ENCODE measurements at regions not wholly inside any gene's neighbourhood (a gene's known extent, or its start where the extent isn't known, plus 50 kb on each side); places are given as distances from the start of the nearest gene placed in this dataset.

DNA sequence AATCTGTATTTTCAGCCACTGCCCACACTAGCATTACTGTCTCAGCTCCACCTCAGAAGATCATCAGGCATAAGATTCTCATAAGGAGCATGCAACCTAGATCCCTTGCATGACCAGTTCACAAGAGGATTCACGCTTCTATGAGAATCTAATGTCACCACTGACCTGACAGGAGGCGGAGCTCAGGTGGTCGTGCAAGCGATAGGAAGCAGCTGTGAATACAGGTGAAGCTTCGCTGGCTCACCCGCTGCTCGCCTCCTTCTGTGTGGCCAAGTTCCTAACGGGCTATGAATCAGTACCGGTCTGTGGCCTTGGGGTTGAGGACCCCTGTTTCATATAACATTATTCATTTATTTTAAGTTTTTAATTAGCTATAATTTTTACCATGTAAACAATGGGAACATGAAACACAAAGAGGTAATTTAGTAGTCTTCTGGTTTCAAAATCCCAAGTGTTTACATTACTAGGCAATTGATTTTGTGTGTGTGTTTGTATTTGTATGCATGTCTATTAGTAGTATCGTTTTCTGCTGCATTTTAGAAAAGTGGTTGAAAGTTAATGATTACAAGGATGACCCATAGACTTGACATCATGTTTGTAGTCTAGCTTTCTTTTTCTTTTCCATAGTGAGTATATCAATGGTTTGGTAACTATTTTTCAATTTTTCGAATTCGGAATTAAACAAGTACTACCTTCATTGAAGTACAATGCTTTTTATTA, 159.4 kb downstream of the TENT4A start:
- no peak for DNase-seq (ENCODE audit: low spot score)

DNA sequence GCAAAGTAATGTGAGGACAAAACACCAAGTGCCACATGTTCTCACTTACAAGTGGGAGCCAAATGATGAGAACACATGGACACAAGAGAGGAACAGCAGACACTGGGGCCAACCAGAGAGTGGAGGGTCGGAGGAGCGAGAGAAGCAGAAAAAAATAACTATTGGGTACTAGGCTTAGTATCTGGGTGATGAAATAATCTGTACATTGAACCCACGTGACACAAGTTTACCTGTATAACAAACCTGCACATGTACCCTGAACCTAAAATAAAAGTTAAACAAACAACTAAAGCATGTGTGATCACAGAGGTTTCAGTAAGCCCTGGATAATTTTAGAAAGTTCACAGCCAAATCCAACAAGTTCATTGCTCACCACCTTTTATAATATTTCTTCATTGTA, 160.1 kb downstream of the TENT4A start:
- DNase-seq (ENCODE audit: low spot score): no peak

DNA sequence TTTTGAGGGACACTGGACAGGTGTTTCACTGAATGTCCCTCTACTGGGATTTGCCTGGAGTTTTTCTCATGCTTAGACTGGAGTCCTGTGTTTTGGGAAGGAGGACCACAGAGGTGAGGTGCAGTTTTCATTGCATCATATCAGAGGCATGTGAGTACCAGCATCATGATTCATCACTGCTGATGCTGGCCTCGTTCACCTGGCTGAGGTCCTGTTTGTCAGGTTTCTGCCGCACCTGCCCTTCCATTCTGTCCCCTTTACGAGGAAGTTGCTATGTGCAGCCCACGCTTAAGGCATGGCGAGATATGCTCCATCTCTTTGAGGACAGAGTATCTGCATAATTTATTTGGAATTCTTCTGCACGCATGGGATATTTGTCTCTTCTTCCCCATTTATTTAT, 162.1 kb downstream of the TENT4A start:
- peak; percentile 9 for DNase-seq (ENCODE audit: low spot score)

DNA sequence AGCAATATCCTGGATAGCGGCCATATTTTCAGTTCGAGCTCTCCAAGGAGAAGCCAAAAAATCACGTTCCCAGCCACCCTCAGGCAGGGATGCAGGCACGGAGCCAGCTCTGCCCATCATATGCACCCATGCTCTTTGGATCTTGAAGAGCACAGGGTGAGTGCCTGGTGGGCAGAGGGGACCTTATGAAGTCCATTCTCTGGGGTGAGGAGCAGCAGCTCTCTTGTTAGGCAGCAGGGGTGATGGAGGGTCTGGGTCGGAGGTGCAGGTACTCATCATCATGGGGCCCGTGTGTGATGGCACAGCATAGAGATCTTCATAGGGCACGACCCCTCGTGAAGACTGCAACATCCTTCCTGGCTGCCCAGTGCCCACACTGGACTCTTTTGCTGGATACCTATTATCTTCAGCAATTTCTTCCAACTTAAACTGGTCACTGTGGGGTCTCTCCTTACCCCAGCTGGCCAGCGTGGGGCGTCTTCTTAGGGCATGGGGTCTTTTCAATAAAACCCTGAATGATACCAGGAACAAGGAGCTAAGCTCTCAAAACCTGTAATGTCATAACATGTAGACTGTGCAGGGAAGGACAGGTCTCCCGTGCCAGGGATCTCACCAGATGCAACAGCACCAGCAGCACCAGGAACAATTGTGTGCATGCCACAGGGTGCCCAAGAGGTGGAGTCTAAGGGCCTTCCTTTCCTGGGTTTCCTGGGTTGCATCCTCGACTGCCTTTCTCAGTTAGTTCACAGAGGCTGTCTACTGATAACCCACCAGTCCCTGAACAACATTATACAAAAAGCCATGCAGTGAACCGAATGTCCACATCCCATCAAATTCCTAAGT, 165.0 kb downstream of the TENT4A start:
- no peak for DNase-seq (ENCODE audit: low spot score)

DNA sequence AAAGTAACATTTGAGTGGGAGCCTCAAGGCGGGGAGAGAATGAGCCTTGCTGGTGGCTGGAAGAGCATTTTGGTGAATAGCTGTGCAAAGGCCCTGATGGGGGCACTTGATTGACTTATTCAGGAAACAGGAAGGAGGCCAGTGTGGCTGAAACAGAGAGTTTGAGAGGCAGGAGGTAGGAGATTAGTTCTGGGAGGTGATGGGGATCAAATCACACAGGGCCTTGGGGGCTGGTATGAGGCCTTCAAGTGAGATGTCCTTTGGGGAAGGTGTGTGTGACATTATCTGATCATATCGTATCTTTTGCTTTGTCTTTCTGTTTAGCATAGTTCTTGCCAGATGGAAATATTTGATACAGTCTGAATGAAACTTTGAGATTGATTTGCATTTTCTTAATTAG, 172.3 kb downstream of the TENT4A start:
- no peak for DNase-seq (ENCODE audit: low spot score)

GRCh38 chr5:6886866-6887265, 173.6 kb downstream of the TENT4A start:
- DNase-seq (ENCODE audit: low spot score): no peak

DNA sequence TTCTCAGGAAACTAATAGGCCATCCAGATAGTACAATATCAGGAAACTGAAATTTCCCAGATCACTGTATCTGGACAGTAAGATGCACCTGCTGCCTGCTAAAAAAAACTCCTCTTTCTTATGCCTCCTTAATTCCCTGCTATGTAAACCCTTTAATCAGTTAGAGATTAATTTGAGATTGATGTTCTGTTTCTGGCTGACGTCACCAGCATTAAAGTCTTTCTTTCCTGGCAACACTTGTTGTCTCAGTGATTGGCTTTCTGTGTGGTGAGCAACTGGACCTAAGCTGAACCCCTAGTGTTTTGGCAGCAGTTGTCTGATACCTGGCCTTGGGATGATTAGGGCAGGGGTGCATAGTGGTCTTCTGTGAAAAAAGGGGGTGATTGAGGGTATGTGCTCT, 175.8 kb downstream of the TENT4A start:
- no peak for DNase-seq (ENCODE audit: low spot score)

DNA sequence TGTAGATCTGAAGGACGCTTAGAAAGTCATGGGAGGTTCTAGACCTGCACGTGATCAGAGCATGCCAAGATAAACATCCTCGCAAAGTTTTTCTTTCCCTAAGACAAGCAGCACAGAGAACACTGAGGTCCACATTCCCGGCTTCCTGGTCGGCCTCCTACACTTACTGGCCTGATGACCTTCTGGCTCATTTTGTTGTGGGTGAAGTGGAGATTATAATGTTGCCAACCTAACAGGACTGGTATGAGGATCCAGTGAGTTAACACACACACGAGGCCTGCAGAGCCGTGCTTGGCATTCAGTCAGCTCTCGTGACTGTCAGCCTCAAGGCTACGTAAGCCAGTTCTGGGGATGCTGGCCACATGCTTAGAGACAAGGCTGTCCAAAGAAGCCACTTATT, 186.0 kb downstream of the TENT4A start:
- no peak for DNase-seq (ENCODE audit: low spot score)

- DNase-seq (ENCODE audit: low spot score): peak; percentile 4
Observed at GRCh38 chr5:6900247-6901227, 187.3 kb downstream of the TENT4A start.

DNA sequence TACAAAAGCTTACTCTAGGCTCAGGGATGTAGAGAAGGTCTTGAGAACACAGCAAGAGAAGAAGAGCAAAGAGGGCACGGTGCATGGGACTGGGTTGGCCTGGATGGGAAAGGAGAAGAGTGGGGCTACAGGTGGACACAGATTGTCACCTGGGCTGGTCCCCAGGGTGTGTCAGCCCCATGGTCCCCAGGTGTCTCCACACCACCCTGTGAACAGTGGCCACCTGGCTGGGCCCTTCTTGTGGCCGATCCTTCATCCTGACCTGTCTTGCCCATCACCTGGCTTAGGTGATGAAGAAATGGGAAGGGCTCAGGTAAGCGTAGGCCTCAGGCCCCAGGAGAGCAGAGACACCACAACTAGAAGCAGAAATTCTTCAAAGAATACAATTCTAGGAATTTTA, 188.9 kb downstream of the TENT4A start:
- no peak for DNase-seq (ENCODE audit: low spot score)

DNA sequence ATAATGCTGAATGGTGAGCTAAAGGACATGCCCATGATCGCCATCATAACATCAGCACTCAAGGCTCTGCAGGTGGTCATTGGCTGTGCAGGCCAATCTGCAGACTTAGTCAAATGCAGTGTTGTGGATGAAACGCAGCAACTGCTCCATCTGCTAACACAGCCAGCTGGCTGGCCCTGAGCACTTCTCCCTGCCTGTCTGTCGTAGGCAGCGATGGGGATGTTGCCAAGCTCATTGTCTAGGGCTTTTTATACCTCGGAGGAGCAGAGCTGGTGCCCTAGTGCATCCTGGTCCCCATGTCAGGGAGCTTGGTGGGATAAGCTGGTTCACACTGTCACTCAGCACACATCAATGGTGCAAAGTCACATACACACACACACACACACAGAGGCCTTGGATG, 189.4 kb downstream of the TENT4A start:
- no peak for DNase-seq (ENCODE audit: low spot score)

DNA sequence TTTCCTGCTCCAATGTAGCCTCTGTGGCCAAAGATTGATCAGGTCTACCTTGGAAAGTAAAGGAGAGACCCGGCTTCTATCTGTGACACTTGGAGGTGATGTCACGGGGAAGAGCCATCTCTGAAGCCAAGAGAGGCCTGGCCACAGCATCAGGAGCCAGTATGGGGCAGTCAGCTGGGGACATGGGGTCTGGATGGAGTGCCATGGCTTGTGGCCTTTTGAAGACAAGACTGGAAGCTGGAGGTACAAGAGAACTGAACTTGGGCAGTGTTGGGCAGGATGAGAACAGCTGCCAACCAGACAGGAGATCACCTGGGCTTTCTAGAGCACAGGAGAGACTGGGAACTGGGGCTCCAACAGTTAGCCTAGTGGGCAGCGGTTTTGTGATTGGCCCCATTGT, 190.7 kb downstream of the TENT4A start:
- no peak for DNase-seq (ENCODE audit: low spot score)

- no peak for DNase-seq (ENCODE audit: low spot score)
Observed at GRCh38 chr5:6904860-6905259, 191.6 kb downstream of the TENT4A start.

- no peak for DNase-seq (ENCODE audit: low spot score)
Observed at GRCh38 chr5:6905423-6905822, 192.2 kb downstream of the TENT4A start.

GRCh38 chr5:6905883-6906282, 192.7 kb downstream of the TENT4A start:
- DNase-seq (ENCODE audit: low spot score): no peak

DNA sequence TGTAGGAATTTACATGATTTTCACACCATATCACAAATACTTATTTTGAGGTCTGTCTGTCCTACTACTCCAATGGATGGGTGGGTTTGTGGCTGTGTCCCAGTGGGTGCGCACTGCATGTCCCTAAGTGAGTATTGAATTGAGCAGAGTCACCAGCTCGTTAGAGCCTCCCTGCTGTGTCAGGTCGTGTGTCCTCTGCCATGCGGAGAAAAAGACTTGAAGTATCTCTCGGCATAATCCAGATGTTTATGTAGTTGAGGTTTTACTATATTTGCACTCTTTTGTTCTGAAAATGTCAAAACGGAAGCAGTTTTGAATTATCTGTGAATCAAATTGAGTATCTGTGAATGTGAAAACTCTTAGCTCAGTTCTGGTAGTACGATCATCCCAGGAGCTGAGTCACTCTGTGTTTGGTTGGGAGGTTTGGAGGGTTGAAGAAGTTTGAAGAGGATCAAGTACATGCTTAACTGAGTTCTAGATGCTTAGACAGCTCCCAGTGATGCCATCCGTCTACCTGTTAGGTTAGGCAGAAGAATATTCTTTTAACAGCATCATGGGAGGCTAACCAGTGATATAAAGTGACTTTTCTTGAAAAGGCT, 194.2 kb downstream of the TENT4A start:
- no peak for DNase-seq (ENCODE audit: low spot score)

GRCh38 chr5:6909901-6910300, 196.7 kb downstream of the TENT4A start:
- DNase-seq (ENCODE audit: low spot score): no peak

DNA sequence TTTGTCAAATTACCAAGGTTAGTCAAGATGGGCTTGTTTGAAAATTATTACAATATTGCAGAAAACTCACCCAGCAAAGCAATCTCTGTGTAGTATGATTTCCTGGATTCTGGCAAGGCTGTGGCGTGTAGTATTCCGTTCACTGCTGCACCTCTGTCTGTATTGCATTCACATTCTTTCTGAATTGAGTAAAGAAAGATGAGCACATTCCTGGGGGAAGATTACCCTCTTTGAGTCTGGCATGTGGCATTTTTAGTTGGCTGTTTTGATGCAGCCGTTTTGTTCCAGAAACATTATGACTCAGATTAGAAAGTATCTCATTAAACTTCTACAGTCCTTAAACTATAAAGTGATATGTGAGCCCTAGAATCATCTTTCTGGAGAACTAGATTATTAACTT, 197.7 kb downstream of the TENT4A start:
- no peak for DNase-seq (ENCODE audit: low spot score)

DNA sequence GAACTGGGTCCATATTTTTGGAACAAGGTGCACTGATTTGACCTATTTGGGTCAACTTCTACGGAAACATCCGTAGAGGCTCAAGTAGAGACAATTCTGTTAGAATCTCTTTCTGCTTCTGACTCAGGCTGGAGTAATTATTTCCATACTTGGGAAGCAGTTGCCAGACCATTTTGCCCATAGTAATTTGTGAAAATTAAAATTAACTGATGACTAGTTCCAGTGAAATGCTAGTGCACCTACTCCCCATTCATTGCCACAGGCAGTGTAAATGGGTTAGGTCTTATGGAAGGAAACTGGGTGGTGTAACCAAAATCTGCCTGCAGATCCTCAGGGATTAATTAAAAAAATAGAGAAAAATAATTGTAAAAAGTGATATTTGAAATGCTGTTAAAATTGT, 201.1 kb downstream of the TENT4A start:
- no peak for DNase-seq (ENCODE audit: low spot score)

- DNase-seq (ENCODE audit: low spot score): no peak
Observed at GRCh38 chr5:6915574-6915973, 202.3 kb downstream of the TENT4A start.

DNA sequence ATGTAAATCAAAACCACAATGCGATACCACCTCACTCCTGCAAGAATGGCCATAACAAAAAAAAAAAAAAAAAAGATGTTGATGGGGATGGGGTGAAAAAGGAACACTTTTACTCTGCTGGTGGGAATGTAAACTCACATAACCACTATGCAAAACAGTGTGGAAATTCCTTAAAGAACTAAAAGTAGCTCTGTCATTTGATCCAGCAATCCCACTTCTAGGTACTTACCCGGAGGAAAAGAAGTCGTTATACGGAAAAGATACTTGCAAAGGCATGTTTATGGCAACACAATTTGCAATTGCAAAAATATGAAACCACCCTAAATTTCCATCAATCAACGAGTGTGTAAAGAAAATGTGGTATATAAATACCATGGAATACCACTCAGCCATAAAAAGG, 205.0 kb downstream of the TENT4A start:
- no peak for DNase-seq (ENCODE audit: low spot score)

DNA sequence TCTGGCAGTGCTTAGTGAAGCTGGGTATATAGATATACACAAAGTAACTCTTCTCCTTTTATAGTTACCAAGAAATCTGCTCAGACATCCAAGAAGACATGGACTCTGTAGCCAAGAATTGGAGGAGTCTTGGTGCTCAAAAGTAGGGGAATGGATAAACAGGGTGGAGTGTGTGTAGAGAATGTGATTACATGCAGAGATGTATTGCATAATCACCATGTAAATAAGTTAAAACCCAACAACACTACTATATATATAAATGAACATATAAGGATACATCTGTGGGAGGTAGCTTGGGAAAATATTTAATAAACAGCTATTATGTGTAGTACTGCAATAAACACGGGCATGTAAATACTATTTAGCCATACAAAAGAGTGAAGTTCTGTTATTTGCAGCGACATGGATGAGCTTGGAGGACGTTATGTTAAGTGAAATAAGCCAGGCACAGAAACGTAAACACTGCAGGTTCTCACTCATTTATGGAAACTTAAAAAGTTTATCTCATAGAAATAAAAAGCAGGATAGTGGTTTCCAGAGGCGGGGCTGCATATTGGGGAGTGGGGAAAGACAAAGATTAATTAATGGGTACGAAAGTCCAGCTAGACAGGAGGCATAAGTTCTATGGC, 207.5 kb downstream of the TENT4A start:
- no peak for DNase-seq (ENCODE audit: low spot score)

All from LoVo (cell line).